Nephron (organoid): ENCODE measurements at regions not wholly inside any gene's neighbourhood (a gene's known extent, or its start where the extent isn't known, plus 50 kb on each side); places are given as distances from the start of the nearest gene placed in this dataset.

ENCODE experiments used
- H3K27ac Mint-ChIP-seq, 3 experiments: 2 replicates each; pipeline ENCODE4 v1.8.0; 2020; ENCODE audit warnings: mixed read lengths in 3 of 3, mild to moderate bottlenecking in 2 of 3, moderate library complexity in 1 of 3
- H3K27me3 Mint-ChIP-seq: 2 replicates; pipeline ENCODE4 v1.8.0; 2021; ENCODE audit warnings: low read depth, mild to moderate bottlenecking, moderate library complexity, mixed read lengths
- H3K36me3 Mint-ChIP-seq: 2 replicates; pipeline ENCODE4 v1.8.0; 2020; ENCODE audit warnings: low read depth, mixed read lengths
- H3K4me1 Mint-ChIP-seq: 2 replicates; pipeline ENCODE4 v1.8.0; 2020; ENCODE audit warnings: mixed read lengths
- H3K4me3 Mint-ChIP-seq, 3 experiments: 2 replicates each; pipeline ENCODE4 v1.8.0; 2020; ENCODE audit warnings: mild to moderate bottlenecking in 3 of 3, mixed read lengths in 3 of 3, moderate library complexity in 2 of 3
- H3K9me3 Mint-ChIP-seq: 2 replicates; pipeline ENCODE4 v1.8.0; 2020; ENCODE audit warnings: mixed read lengths
- TF ChIP-seq, protein P1 (sequence below), 3 experiments: fragments of 200-600 bp; sonication (generic); IDR thresholded peaks; one replicate each; pipeline ENCODE4 v1.5.0; 2021; ENCODE audit warnings: antibody characterized with exemption in 3 of 3; ENCODE audit not compliant: unreplicated experiment in 3 of 3

DNA sequence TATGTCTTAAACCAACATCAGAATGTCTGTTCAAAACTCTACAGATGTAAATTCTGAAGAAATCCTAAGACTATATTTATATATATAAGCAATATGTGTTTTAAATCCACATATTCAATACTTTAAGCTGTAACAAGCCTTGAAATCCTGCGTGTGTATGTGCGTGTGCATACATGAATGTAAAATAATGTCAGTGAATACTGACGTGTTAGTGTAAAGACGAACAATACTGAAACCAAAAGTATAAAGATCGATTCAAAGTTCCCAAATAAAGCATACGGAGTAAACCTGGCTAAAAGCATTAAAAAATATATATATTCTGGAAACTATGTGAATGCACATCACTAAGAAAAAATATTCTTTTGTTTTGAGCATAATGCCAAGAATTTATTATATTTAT lies 668.6 kb upstream of the NCAM2 start:
- no peaks in the 10 kb centered on the region for H3K36me3 Mint-ChIP-seq
- no peaks in the 10 kb centered on the region for H3K27me3 Mint-ChIP-seq
- TF ChIP-seq, protein P1, sequence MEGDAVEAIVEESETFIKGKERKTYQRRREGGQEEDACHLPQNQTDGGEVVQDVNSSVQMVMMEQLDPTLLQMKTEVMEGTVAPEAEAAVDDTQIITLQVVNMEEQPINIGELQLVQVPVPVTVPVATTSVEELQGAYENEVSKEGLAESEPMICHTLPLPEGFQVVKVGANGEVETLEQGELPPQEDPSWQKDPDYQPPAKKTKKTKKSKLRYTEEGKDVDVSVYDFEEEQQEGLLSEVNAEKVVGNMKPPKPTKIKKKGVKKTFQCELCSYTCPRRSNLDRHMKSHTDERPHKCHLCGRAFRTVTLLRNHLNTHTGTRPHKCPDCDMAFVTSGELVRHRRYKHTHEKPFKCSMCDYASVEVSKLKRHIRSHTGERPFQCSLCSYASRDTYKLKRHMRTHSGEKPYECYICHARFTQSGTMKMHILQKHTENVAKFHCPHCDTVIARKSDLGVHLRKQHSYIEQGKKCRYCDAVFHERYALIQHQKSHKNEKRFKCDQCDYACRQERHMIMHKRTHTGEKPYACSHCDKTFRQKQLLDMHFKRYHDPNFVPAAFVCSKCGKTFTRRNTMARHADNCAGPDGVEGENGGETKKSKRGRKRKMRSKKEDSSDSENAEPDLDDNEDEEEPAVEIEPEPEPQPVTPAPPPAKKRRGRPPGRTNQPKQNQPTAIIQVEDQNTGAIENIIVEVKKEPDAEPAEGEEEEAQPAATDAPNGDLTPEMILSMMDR (IDR thresholded peaks at IDR 0.05; ENCODE audit: unreplicated experiment in 3 of 3) = no peak
- no peak overlapping the region for H3K4me3 Mint-ChIP-seq
- no peaks in the 10 kb centered on the region for H3K4me1 Mint-ChIP-seq
- H3K9me3 Mint-ChIP-seq = peaks cover 5% of the 10 kb centered on the region
- no peak overlapping the region for H3K27ac Mint-ChIP-seq

DNA sequence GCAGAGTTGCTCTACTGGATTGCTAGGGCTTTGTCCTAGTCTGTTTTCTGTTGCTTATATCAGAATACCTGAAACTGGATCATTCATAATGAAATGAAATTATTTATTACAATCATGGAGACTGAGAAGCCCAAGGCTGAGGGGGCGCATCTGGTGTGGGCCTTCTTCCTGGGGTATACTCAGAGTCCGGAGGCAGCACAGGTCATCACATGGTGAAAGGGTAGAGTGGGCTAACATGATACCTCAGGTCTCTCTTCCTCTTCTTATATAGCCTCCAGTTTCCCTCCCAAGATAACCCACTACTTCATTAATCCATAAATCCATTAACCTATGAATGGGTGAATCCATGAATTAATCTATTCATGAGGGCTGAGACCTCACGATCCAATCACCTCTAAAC lies 667.6 kb upstream of the NCAM2 start:
- Mint-ChIP-seq H3K27me3 (no peaks in the 10 kb centered on the region), H3K9me3 (peaks cover 5% of the 10 kb centered on the region), H3K4me1 (no peaks in the 10 kb centered on the region), H3K4me3 (no peak overlapping the region), H3K36me3 (no peaks in the 10 kb centered on the region), H3K27ac (no peak overlapping the region)
- TF ChIP-seq, protein P1 (IDR thresholded peaks at IDR 0.05; ENCODE audit: unreplicated experiment in 3 of 3) = no peak

DNA sequence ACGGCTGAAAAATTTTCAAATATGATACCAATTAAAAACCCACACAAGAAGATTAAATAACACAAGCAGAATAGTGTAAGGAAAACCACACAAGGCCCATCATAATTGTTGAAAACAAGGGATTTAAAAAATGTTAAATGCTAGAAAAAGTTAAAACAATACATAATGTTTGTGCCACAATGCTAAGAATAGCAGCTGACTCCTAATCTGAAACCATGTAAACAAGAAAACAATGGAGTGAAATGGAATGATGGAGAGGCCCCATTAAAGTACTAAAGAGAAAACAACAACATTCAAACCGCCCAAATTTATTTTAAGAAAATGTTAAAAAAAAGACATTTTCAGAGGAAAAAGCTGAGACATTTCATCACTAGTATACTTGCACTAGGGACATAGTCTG lies 663.6 kb upstream of the NCAM2 start:
- H3K36me3 Mint-ChIP-seq = no peaks in the 10 kb centered on the region
- H3K27ac Mint-ChIP-seq = no peak overlapping the region
- H3K4me3 Mint-ChIP-seq = no peak overlapping the region
- TF ChIP-seq, protein P1 (IDR thresholded peaks at IDR 0.05; ENCODE audit: unreplicated experiment in 3 of 3) = no peak
- no peaks in the 10 kb centered on the region for H3K4me1 Mint-ChIP-seq
- peaks cover 5% of the 10 kb centered on the region for H3K9me3 Mint-ChIP-seq
- H3K27me3 Mint-ChIP-seq = no peaks in the 10 kb centered on the region

DNA sequence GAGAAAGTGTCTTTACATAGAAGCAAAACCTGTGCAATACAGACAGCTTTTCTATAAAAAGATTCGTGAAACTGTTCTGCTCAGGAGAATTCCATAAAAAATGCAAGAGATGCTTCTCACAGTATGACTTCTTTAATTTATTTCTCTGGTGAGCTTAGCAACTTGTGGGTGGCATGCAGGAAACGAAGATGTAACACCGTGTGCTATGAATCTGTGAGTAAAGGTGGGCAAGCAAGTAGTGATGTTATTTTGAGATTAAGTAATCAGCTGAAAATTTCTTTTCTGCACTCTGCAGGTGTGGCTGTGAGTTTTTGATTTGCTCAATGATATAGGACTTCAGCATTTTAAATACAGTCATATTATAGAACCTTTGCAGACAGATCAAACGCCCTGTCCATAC lies 656.8 kb upstream of the NCAM2 start:
- Mint-ChIP-seq H3K27me3 (no peaks in the 10 kb centered on the region), H3K36me3 (no peaks in the 10 kb centered on the region), H3K9me3 (peaks cover 9% of the 10 kb centered on the region), H3K4me3 (no peak overlapping the region), H3K4me1 (no peaks in the 10 kb centered on the region), H3K27ac (no peak overlapping the region)
- TF ChIP-seq, protein P1 (IDR thresholded peaks at IDR 0.05; ENCODE audit: unreplicated experiment in 3 of 3) = no peak

DNA sequence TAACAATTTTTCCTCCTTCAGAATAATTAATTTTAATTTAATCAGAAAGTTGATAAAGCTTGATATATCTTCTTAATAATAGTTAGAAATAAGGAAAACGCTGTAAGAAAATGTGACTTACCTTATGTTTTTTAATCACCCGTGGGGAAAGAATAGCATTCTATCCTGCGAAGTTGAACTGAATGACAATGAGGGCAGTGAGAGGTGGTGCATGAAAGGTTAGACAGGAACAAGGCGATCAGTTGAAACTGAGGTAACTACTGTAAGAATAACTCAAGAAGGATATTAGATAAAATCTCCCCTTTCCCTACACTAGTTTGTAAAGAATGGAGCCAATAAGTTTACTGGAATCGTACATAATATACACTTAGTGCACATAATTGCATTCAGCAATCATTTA lies 655.0 kb upstream of the NCAM2 start:
- Mint-ChIP-seq H3K4me3 (no peak overlapping the region), H3K4me1 (no peaks in the 10 kb centered on the region), H3K9me3 (peaks cover 9% of the 10 kb centered on the region), H3K36me3 (no peaks in the 10 kb centered on the region), H3K27me3 (no peaks in the 10 kb centered on the region), H3K27ac (no peak overlapping the region)
- TF ChIP-seq, protein P1 (IDR thresholded peaks at IDR 0.05; ENCODE audit: unreplicated experiment in 3 of 3) = no peak

DNA sequence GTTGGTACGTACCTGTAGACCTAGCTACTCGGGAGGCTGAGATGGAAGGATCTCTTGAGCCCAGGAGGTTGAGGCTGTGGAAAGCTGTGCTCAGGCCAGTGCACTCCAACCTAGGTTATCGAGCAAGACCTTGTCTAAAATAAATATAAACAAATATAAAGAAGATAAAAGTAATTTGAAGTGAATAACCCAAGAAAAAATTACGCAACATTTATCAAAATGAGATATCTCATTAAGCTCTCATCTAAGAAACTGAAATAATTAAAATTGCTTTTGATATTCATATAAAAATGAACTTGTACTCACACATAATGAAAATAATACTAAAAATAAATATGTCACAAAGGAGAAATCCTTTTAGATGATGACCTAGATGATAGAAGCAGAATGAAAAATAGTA lies 647.1 kb upstream of the NCAM2 start:
- no peak overlapping the region for H3K4me3 Mint-ChIP-seq
- TF ChIP-seq, protein P1 (IDR thresholded peaks at IDR 0.05; ENCODE audit: unreplicated experiment in 3 of 3) = no peak
- no peak overlapping the region for H3K27ac Mint-ChIP-seq
- no peaks in the 10 kb centered on the region for H3K27me3 Mint-ChIP-seq
- H3K36me3 Mint-ChIP-seq = no peaks in the 10 kb centered on the region
- H3K4me1 Mint-ChIP-seq = no peaks in the 10 kb centered on the region
- H3K9me3 Mint-ChIP-seq = no peaks in the 10 kb centered on the region
